MM.1S (cell line): ENCODE measurements at regions not wholly inside any gene's neighbourhood (a gene's known extent, or its start where the extent isn't known, plus 50 kb on each side); places are given as distances from the start of the nearest gene placed in this dataset.

ENCODE experiments used
- DNase-seq: peaks from one replicate; pipeline ENCODE4 v3.0.0-alpha.2; 2015
- H2AFZ ChIP-seq: fragments of 300-600 bp; sonication (generic); 2 replicates; pipeline ENCODE4 v1.6.0; 2016; ENCODE audit warnings: antibody characterized with exemption, low read length
- H3F3A ChIP-seq: fragments of 300-600 bp; sonication (generic); 2 replicates; pipeline ENCODE4 v1.6.1; 2016; ENCODE audit warnings: mild to moderate bottlenecking, antibody characterized with exemption, low read length, moderate library complexity, mixed read lengths; ENCODE audit not compliant: insufficient read depth
- H3K27ac ChIP-seq: fragments of 300-600 bp; sonication (generic); 2 replicates; pipeline ENCODE4 v1.5.1; 2016; ENCODE audit warnings: mild to moderate bottlenecking, low read length
- H3K27me3 ChIP-seq: fragments of 300-600 bp; sonication (generic); replicated peaks from 2 replicates; pipeline ENCODE4 v1.6.0; 2016; ENCODE audit warnings: low read length; ENCODE audit not compliant: insufficient read depth
- H3K36me3 ChIP-seq: fragments of 300-600 bp; sonication (generic); replicated peaks from 2 replicates; pipeline ENCODE4 v1.6.1; 2016; ENCODE audit warnings: mild to moderate bottlenecking, low read length, mixed read lengths; ENCODE audit not compliant: insufficient read depth
- H3K4me1 ChIP-seq: fragments of 300-600 bp; sonication (generic); 2 replicates; pipeline ENCODE4 v1.6.1; 2016; ENCODE audit warnings: low read length, mixed read lengths
- H3K4me2 ChIP-seq: fragments of 300-600 bp; sonication (generic); 2 replicates; pipeline ENCODE4 v1.6.0; 2016; ENCODE audit warnings: low read depth, low read length
- H3K4me3 ChIP-seq: fragments of 300-600 bp; sonication (generic); 2 replicates; pipeline ENCODE4 v1.5.1; 2016; ENCODE audit warnings: low read length, mixed read lengths
- H3K79me2 ChIP-seq: fragments of 300-600 bp; sonication (generic); 2 replicates; pipeline ENCODE4 v1.6.1; 2016; ENCODE audit warnings: mixed run types, low read length, mixed read lengths
- H3K9ac ChIP-seq: fragments of 300-600 bp; sonication (generic); 2 replicates; pipeline ENCODE4 v1.6.1; 2016; ENCODE audit warnings: low read length, mixed read lengths
- H3K9me2 ChIP-seq: fragments of 300-600 bp; sonication (generic); replicated peaks from 2 replicates; pipeline ENCODE4 v1.6.1; 2016; ENCODE audit warnings: mild to moderate bottlenecking, low read length, mixed read lengths; ENCODE audit not compliant: insufficient read depth
- H3K9me3 ChIP-seq: fragments of 300-600 bp; sonication (generic); replicated peaks from 2 replicates; pipeline ENCODE4 v1.6.1; 2016; ENCODE audit warnings: mild to moderate bottlenecking, low read length, mixed read lengths; ENCODE audit not compliant: insufficient read depth
- H4K20me1 ChIP-seq: fragments of 300-600 bp; sonication (generic); 2 replicates; pipeline ENCODE4 v1.6.1; 2016; ENCODE audit warnings: mild to moderate bottlenecking, low read length, moderate library complexity, mixed read lengths; ENCODE audit not compliant: insufficient read depth
- EZH2 ChIP-seq: fragments of 300-600 bp; sonication (generic); optimal IDR thresholded peaks from 2 replicates; pipeline ENCODE3; 2017; ENCODE audit warnings: low read depth, mild to moderate bottlenecking, antibody characterized with exemption, low read length, mixed read lengths
- EZH2phosphoT487 ChIP-seq: fragments of 300-600 bp; sonication (generic); IDR thresholded peaks from 2 replicates; pipeline ENCODE4 v1.6.1; 2018; ENCODE audit warnings: antibody characterized with exemption, low read length
- TF ChIP-seq, protein P1 (sequence below): fragments of 300-600 bp; sonication (generic); IDR thresholded peaks from 2 replicates; pipeline ENCODE4 v1.5.1; 2016; ENCODE audit warnings: antibody characterized with exemption, low read length, mixed read lengths

DNA sequence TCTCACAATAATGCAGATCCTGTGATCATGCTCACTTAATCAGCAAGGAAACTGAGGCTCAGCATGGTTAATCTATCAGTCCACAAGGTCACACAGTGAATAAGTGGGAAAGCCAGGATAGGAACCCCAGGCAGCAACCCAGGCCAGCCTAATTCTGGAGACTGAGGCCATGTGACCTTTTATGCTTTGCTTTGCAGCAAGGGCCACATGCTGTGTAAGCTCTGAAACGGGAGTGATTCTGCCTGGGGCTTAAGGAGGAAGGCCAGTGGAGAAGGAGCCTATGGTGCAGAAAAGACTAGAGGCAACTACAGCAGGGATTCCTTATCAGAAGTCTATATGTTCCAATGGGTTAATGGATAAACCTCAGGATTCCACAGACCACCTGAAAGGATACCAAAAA is 157.6 kb upstream of the PPP2R3A start:
- no peak for DNase-seq
- no peak overlapping the region for H2AFZ ChIP-seq
- no peak for TF ChIP-seq EZH2
- TF ChIP-seq, protein P1, sequence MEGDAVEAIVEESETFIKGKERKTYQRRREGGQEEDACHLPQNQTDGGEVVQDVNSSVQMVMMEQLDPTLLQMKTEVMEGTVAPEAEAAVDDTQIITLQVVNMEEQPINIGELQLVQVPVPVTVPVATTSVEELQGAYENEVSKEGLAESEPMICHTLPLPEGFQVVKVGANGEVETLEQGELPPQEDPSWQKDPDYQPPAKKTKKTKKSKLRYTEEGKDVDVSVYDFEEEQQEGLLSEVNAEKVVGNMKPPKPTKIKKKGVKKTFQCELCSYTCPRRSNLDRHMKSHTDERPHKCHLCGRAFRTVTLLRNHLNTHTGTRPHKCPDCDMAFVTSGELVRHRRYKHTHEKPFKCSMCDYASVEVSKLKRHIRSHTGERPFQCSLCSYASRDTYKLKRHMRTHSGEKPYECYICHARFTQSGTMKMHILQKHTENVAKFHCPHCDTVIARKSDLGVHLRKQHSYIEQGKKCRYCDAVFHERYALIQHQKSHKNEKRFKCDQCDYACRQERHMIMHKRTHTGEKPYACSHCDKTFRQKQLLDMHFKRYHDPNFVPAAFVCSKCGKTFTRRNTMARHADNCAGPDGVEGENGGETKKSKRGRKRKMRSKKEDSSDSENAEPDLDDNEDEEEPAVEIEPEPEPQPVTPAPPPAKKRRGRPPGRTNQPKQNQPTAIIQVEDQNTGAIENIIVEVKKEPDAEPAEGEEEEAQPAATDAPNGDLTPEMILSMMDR: no peak
- TF ChIP-seq EZH2phosphoT487: no peak

DNA sequence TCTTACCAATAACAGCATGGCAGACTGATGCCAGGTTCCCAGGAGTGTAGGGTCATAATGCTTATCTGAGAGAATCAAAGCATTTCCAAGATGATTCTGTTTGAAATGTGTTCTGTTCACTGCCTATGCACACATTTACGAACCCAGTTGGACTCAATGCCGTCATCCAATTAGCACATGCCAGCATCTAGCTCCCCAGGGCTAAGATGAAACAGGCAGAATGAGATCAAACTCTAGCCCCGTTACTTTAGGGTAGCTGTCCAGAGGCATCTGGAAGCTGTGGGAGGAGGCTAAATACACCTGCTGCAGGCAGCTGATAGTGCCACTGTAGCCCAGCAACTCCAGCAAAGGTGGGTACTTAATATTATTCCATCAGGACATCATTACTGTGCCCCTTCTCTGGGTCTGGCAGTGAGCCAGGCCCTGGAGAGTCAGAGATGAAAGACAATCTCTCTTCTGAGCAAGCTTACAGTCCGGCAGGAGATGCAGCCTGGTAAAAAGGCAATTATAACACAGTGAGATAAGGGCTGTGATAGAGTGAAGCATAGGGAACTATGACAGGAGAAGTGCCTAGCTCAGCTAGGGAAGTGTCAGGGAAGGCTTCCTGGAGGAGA is 156.4 kb upstream of the PPP2R3A start:
- H4K20me1 ChIP-seq: no peaks in the 10 kb centered on the region
- no peak overlapping the region for H3K27ac ChIP-seq
- no peaks in the 10 kb centered on the region for H3K4me1 ChIP-seq
- no peaks in the 10 kb centered on the region for H3K79me2 ChIP-seq
- H2AFZ ChIP-seq: no peak overlapping the region
- H3F3A ChIP-seq: no peaks in the 10 kb centered on the region
- TF ChIP-seq, protein P1: no peak
- DNase-seq: no peak
- no peaks in the 10 kb centered on the region for H3K27me3 ChIP-seq
- H3K9me3 ChIP-seq: no peaks in the 10 kb centered on the region
- no peaks in the 10 kb centered on the region for H3K36me3 ChIP-seq
- H3K4me2 ChIP-seq: no peak overlapping the region
- no peak overlapping the region for H3K4me3 ChIP-seq
- no peak overlapping the region for H3K9ac ChIP-seq
- H3K9me2 ChIP-seq: no peaks in the 10 kb centered on the region

More for the DNA sequence above, 157.6 kb upstream of the PPP2R3A start:
- Histone ChIP-seq H3F3A (no peaks in the 10 kb centered on the region), H3K4me2 (no peak overlapping the region), H3K9me3 (no peaks in the 10 kb centered on the region), H3K27ac (no peak overlapping the region), H4K20me1 (no peaks in the 10 kb centered on the region), H3K9ac (no peak overlapping the region), H3K36me3 (no peaks in the 10 kb centered on the region), H3K4me3 (no peak overlapping the region), H3K27me3 (no peaks in the 10 kb centered on the region), H3K4me1 (no peaks in the 10 kb centered on the region), H3K9me2 (no peaks in the 10 kb centered on the region), H3K79me2 (no peaks in the 10 kb centered on the region)

DNA sequence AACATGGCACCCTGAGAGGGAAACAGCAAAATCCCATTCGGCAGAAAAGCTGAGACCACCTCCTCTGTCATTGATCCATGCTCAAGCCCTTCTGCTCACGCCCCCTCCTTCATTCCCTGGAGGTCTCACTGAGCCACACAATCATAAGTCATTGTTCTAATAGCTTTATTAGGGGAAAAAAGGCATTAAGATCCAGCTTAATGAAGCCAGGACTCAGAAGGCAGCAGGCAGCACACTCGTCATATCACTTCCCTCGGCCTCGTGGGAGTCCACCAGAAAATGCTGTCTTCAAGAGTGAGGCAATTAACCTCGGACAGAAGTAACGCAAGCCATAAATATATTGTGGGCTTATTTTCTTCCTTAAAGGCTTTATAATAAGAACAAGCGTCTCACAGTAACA is 153.9 kb upstream of the PPP2R3A start:
- H2AFZ ChIP-seq: no peak overlapping the region
- TF ChIP-seq, protein P1: no peak
- no peak for TF ChIP-seq EZH2phosphoT487
- no peak for TF ChIP-seq EZH2
- no peaks in the 10 kb centered on the region for H3K4me1 ChIP-seq
- H3K9me3 ChIP-seq: no peaks in the 10 kb centered on the region
- H3K9ac ChIP-seq: no peak overlapping the region
- H3K27me3 ChIP-seq: no peaks in the 10 kb centered on the region
- no peaks in the 10 kb centered on the region for H3F3A ChIP-seq
- H3K4me2 ChIP-seq: no peak overlapping the region
- no peak overlapping the region for H3K27ac ChIP-seq
- H3K79me2 ChIP-seq: no peaks in the 10 kb centered on the region
- no peak overlapping the region for H3K4me3 ChIP-seq
- no peaks in the 10 kb centered on the region for H3K9me2 ChIP-seq
- no peaks in the 10 kb centered on the region for H4K20me1 ChIP-seq
- no peak for DNase-seq
- H3K36me3 ChIP-seq: no peaks in the 10 kb centered on the region
